NCI-H526 (cell line): ENCODE measurements at regions not wholly inside any gene's neighbourhood (a gene's known extent, or its start where the extent isn't known, plus 50 kb on each side); places are given as distances from the start of the nearest gene placed in this dataset.

Source experiments
- DNase-seq, 2 experiments: peaks; one replicate each; lab custom pipeline; 2025; lab: John Stamatoyannopoulos, UW

- no peak for DNase-seq
Measured at GRCh38 chr3:177530908-177531307, 333.6 kb upstream of the TBL1XR1 start.

- no peak for DNase-seq
Measured at GRCh38 chr3:177536873-177537272, 339.6 kb upstream of the TBL1XR1 start.

DNA sequence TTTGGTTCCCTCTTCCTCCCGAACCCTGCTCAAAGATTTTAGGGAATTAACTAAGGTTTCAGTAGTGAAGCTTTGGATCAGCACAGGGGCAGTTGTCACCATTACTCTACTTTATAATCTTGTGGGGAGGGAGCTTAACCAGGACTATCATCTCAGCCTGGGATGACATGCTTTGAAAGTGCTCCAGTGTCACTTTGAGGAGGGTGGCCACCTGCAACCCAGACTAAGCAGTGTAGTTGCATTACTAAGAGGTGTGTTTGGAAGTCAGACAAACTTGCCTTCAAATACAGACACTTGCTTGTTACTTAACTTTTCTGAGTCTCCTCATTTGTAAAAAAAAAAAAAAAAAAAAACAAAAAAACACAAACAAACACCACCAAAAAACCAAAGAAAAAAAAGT lies 340.3 kb upstream of the TBL1XR1 start:
- no peak for DNase-seq

DNA sequence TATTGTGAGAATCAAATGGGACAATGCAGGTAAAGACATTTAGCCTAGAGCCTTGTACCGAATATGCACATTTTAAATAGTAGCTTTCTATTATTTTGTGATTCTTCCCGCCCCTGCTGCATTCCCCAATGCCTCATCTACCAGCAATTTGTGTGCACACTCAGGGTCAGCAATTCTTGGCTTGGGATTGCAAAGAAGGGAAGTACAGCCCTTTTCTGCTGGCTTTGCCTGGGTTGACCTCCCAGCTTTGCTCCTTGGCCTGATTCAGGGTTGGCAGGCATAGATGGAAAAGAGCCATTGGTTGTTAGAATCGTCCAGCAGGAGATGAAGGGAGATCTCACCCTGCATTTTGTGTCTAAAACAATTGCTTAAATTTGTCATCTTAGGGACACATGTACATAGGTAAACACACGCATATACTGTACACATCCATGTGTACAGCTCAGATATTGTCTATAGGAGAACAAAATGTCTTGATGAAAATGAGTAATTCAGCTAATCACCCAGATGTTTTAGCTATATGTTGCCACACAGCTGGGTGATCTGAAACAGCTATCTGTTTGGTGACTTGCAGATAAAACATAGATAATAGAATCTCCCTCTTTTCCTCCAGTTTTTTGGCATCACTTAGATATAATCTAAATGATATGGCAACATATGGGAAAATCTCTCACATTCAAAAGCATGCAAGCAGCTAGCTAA lies 340.9 kb upstream of the TBL1XR1 start:
- no peak for DNase-seq

GRCh38 chr3:177538750-177539730 lies 341.8 kb upstream of the TBL1XR1 start:
- no peak for DNase-seq

DNA sequence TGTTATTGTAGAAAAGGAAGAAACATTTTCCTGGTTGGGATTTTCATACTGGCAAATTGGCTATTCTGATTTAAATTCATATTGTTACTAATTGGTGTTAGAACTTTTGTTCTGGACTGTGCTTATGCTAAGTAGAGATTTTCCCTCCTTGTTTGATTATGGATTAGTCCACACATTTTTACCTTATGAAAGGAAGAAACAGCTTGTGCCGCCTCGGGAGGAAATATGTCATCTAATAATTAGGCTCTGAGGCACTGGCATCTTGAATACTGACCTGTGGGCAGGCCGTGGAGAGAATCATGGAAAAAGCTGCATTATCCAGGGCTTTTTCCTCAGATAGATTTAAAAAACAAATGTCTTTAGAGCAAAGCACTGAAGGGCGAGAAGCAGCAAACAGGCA lies 344.3 kb upstream of the TBL1XR1 start:
- no peak for DNase-seq

DNA sequence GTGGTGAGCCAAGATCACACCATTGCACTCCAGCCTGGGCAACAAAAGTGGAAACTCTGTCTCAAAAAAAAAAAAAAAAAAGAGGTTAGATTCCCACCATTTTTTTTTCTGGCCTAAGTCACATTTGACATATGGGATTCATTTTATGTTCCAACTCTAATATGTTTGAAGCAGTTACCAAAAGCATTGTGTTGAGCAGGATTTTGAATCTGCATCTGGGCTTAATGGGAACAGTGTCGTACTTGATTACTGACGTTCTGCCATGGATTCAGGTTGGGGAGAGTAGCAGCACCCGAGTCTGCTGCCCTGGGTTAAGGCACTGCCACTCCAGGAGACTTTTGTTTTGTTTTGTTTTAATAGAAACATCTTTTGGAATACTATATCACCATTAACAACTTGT lies 348.7 kb upstream of the TBL1XR1 start:
- DNase-seq = no peak

DNA sequence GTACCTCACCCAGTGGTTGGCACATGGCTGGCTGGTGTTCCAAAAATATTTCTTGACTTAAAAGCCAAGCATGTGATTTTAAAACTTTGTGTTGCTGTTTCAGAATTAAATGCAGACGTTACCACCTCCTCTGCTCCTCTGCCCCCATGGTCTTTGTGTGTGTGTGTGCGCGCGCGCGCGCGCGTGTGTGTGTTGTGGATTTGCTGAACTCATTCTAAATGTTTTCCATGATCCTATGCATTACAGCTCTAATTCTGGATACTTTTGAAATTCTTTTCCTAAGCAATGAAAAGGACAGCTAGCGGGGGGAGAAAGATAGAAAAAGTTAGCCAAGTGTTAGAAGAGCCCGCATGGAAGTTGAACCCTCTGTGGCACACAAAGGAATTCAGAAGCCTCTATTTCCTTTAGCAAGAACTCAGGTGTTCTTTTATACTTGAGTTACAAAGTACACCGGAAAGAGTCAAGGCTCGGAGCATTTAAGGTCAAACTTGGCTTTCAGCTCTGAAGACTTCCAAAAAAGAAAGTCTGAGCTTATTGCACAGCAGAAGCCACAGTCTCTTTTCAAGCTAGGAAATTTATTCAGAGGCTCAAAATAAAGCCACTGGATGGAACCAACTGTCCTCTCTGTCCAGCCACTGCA lies 350.5 kb upstream of the TBL1XR1 start:
- DNase-seq = no peak

GRCh38 chr3:177550667-177551066 lies 353.4 kb upstream of the TBL1XR1 start:
- no peak for DNase-seq

DNA sequence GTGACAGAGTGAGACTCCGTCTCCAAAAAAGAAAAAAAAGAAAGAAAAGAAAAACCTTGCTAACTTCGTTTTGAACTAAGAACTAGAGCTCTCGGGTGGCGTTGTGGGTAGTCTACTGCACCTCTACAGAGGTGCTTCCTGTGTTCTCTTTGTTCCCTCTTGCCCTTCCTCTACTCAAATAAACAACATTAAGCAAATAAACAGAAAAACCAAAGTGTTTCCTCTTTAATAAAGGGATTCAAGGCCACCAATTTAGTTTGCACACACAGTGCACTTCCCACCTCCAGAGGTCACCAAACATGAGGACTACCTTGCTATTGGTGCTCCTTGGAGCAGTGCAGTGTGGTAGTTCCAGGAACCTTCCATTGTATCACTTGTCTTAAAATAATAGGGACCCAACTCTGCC lies 354.2 kb upstream of the TBL1XR1 start:
- DNase-seq = no peak

- DNase-seq = no peak
Measured at GRCh38 chr3:177552051-177552450, 354.8 kb upstream of the TBL1XR1 start.

GRCh38 chr3:177553012-177553411 lies 355.7 kb upstream of the TBL1XR1 start:
- DNase-seq = no peak

GRCh38 chr3:177553579-177553978 lies 356.3 kb upstream of the TBL1XR1 start:
- DNase-seq = no peak

DNA sequence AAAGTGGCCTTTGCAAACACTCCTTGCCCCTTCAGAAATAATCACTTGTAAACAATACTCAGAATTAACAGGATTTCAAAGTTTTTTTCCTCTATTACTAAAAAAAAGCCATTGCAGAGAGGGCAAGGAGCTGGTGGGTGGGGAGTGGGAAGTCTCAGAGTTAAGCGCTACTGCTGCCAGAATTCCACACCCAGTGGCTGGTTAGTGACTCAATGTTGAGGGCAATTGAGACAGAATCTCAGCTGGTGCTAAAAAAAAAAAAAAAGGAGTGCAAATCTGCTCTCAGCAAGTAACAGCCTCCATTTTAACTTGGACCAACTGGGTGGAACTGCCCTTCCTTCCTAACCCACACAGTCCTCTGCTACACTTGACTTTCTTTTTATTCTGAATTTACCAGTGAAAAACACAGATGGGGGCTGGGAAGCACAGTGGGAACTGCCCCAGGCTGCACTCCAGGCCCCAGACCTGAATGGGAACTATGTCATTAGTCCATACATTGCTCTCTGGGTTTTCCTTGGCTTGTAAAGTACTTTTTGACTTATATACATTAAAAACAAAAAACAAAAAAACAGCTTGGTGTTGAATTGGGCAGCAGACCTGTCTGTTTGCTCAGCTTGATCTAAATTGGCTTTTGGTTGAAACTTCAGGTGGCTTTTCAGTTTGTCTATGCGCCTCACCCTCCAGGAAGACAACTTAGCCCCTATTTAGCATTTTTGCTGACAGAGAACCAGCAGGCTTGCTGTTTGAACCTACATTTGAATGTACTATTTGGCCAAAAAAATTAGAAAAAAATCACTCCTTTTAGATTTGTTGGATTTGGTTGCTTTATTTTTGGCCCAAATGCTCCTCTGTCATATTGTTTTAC lies 357.8 kb upstream of the TBL1XR1 start:
- no peak for DNase-seq

DNA sequence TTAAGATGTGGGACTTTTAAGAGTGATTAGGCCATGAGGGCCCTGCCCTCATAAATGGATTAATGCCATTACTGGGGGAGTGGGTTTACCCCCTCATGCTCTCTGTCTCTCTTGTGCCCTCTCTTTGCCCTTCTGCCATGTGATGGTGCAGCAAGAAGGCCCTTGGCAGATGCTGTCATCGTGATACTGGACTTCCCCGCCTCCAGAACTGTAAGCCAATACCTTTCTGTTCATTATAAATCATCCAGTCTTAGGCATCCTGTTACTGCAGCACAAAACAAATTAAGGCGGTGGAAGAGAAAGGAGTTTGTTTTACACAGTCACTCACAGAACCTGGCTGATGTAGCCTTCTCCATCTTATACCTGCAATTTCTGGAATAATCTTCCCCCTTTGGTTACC lies 360.3 kb upstream of the TBL1XR1 start:
- DNase-seq = no peak

GRCh38 chr3:177561365-177561764 lies 364.1 kb upstream of the TBL1XR1 start:
- DNase-seq = no peak

GRCh38 chr3:177561769-177562392 lies 364.6 kb upstream of the TBL1XR1 start:
- DNase-seq = no peak

GRCh38 chr3:177563243-177563780 lies 366.0 kb upstream of the TBL1XR1 start:
- no peak for DNase-seq

- DNase-seq = no peak
Measured at GRCh38 chr3:177563792-177564191, 366.5 kb upstream of the TBL1XR1 start.

DNA sequence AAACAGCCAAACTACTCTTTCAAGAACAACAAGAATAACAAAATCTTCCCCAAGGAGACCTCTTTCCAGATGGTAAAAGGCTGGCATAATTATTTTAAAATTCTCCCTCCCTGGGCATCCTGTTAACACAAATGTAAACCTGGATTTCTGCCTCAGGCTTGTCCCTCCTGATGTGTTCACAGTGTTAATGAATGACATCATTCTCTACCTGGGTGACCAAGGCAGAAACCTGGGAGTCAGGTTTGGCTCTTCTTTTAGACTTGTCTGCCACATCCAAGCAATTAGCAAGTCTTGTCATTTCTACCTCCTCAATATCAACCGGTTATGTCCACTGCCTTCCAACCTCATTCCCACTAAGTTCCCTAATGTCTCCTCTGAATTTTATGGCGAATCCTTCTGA lies 368.7 kb upstream of the TBL1XR1 start:
- no peak for DNase-seq

DNA sequence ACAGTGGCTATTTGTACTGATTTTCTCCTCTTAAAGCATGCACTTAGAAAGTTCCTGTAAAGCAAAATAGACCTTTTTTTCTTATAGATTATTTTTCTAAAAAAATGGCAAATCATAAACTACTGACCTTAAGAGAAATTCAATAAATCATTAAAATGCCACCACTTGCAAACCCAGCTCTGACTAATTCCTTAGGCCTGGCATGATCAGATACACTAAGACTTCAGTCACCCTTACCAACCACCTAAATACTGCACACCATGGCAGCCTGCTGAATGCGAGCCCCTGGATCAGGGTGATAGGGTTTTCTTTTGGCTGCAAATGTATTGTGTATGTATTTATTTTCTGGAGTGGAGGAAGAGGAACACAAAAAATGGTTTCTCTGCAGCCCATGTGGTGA lies 370.6 kb upstream of the TBL1XR1 start:
- DNase-seq = no peak
